PC-3 (cell line): ENCODE measurements at regions not wholly inside any gene's neighbourhood (a gene's known extent, or its start where the extent isn't known, plus 50 kb on each side); places are given as distances from the start of the nearest gene placed in this dataset.

ENCODE experiments used
- ATAC-seq: fragments of 200-7000 bp; cut with Tn5 transposase; 2 replicates; pipeline ENCODE4 v1.9.1; 2020; ENCODE audit warnings: mild to moderate bottlenecking, moderate library complexity
- BruUV-seq: library from RNA; stranded (reverse); fragments of 400-500 nt; replicated peaks from 2 replicates; lab custom pipeline; 2021; lab: Mats Ljungman, UMichigan
- CTCF ChIA-PET: fragments of 300-600 bp; sonication (Branson Sonifier 250); formaldehyde crosslinking; loops from one replicate; lab custom pipeline; 2022; ENCODE audit warnings: antibody characterized with exemption; lab: Charles Lee
- POLR2A ChIA-PET: fragments of 300-600 bp; sonication (Branson Sonifier 250); formaldehyde crosslinking; loops from one replicate; lab custom pipeline; 2022; ENCODE audit warnings: antibody characterized with exemption; ENCODE audit not compliant: unreplicated experiment; lab: Charles Lee
- DNase-seq: peaks from one replicate; pipeline ENCODE4 v3.0.0-alpha.2; 2015
- H2AFZ ChIP-seq: fragments of 300-600 bp; sonication (generic); 2 replicates; pipeline ENCODE4 v1.6.0; 2016; ENCODE audit warnings: antibody characterized with exemption, low read length
- H3F3A ChIP-seq: fragments of 300-600 bp; sonication (generic); one replicate; pipeline ENCODE4 v1.6.0; 2017; ENCODE audit warnings: antibody characterized with exemption, low read length, control low read depth, mild to moderate bottlenecking; ENCODE audit not compliant: unreplicated experiment
- H3K27ac ChIP-seq: fragments of 300-600 bp; sonication (generic); 2 replicates; pipeline ENCODE4 v1.5.1; 2016; ENCODE audit warnings: mild to moderate bottlenecking, low read length
- H3K27me3 ChIP-seq: fragments of 300-600 bp; sonication (generic); 2 replicates; pipeline ENCODE4 v1.6.1; 2016; ENCODE audit warnings: low read length, mixed read lengths
- H3K36me3 ChIP-seq: fragments of 300-600 bp; sonication (generic); 2 replicates; pipeline ENCODE4 v1.6.1; 2016; ENCODE audit warnings: low read depth, mixed run types, low read length, mixed read lengths
- H3K4me1 ChIP-seq: fragments of 300-600 bp; sonication (generic); 2 replicates; pipeline ENCODE4 v1.5.1; 2016; ENCODE audit warnings: low read length; ENCODE audit not compliant: insufficient read depth
- H3K4me2 ChIP-seq: fragments of 300-600 bp; sonication (generic); 2 replicates; pipeline ENCODE4 v1.6.0; 2016; ENCODE audit warnings: low read length
- H3K4me3 ChIP-seq: fragments of 300-600 bp; sonication (generic); 2 replicates; pipeline ENCODE4 v1.5.1; 2016; ENCODE audit warnings: mild to moderate bottlenecking, low read length, mixed read lengths
- H3K79me2 ChIP-seq: fragments of 300-600 bp; sonication (generic); 2 replicates; pipeline ENCODE4 v1.6.1; 2017; ENCODE audit warnings: low read length, mixed read lengths
- H3K9ac ChIP-seq: fragments of 300-600 bp; sonication (generic); 2 replicates; pipeline ENCODE4 v1.6.0; 2016; ENCODE audit warnings: mild to moderate bottlenecking, low read length
- H3K9me2 ChIP-seq: fragments of 300-600 bp; sonication (generic); replicated peaks from 2 replicates; pipeline ENCODE4 v1.6.1; 2016; ENCODE audit warnings: mixed run types, low read length, mixed read lengths
- H3K9me3 ChIP-seq: fragments of 300-600 bp; sonication (generic); 2 replicates; pipeline ENCODE4 v1.6.1; 2016; ENCODE audit warnings: low read length, mixed read lengths
- H4K20me1 ChIP-seq: fragments of 300-600 bp; sonication (generic); 2 replicates; pipeline ENCODE4 v1.6.1; 2016; ENCODE audit warnings: low read length, mixed read lengths
- CTCF ChIP-seq: fragments of 300-600 bp; sonication (generic); conservative IDR thresholded peaks from 2 replicates; pipeline ENCODE4 v1.5.1; 2017; ENCODE audit warnings: antibody characterized with exemption, low read depth, mild to moderate bottlenecking, low read length
- EZH2 ChIP-seq: fragments of 300-600 bp; sonication (generic); IDR thresholded peaks from one replicate; pipeline ENCODE4 v1.6.1; 2017; ENCODE audit warnings: antibody characterized with exemption, mild to moderate bottlenecking, low read length; ENCODE audit not compliant: unreplicated experiment
- EZH2phosphoT487 ChIP-seq: fragments of 300-600 bp; sonication (generic); IDR thresholded peaks from 2 replicates; pipeline ENCODE4 v1.6.1; 2018; ENCODE audit warnings: mild to moderate bottlenecking, antibody characterized with exemption, low read length, borderline replicate concordance
- intact Hi-C: fragments of 100-400 bp; cut with micrococcal nuclease; formaldehyde crosslinking; loops from 2 replicates; pipeline ENCODE4 v1.9.0; 2023

DNA sequence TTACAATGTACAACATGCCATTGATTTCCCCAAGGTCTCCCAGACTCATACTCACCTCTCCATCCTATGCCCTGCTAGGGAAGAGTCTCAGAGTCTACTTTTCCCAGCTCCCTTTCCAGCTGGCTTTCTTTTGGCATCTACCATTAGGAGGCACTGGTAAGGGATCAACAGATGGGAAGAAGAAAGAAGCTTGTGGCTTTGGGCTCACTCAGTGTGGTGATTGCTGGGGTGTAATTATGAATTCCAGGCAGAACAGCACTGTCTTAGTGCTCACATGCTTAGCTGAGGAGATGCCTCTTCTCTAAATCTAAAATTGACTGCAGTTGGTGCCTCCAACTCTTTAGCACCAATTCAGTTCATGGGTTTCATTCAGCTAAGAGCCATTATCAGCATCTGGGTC lies 330.0 kb downstream of the PSAT1 start:
- BruUV-seq, result no TSS peak

GRCh38 chr9:78630966-78631365 lies 334.0 kb downstream of the PSAT1 start:
- Histone ChIP-seq H3K79me2 (no peaks in the 10 kb centered on the region), H3K4me2 (no peak overlapping the region), H3K4me1 (peaks cover 5% of the 10 kb centered on the region; the same call in 1 of the 2 replicates), H4K20me1 (no peaks in the 10 kb centered on the region), H3K27ac (no peak overlapping the region), H3K9me3 (no peaks in the 10 kb centered on the region), H3K36me3 (no peaks in the 10 kb centered on the region), H3K4me3 (no peak overlapping the region), H3F3A (no peaks in the 10 kb centered on the region), H3K9ac (no peak overlapping the region), H2AFZ (no peak overlapping the region), H3K9me2 (no peaks in the 10 kb centered on the region), H3K27me3 (no peaks in the 10 kb centered on the region)
- intact Hi-C loops, result no loop called here
- no TSS peak for BruUV-seq
- POLR2A ChIA-PET, result no interaction called here
- no peak for DNase-seq
- CTCF ChIA-PET, result no interaction called here
- TF ChIP-seq EZH2phosphoT487 (no peak), EZH2 (no peak)
- no peak for ATAC-seq

More for the DNA sequence above, 330.0 kb downstream of the PSAT1 start:
- H3K9me2 ChIP-seq, result no peaks in the 10 kb centered on the region
- H3K4me2 ChIP-seq, result no peak overlapping the region
- no peaks in the 10 kb centered on the region for H3K27me3 ChIP-seq
- ChIA-PET CTCF (no interaction called here), POLR2A (no interaction called here)
- no peaks in the 10 kb centered on the region for H3K79me2 ChIP-seq
- H3K4me3 ChIP-seq, result no peak overlapping the region
- no peaks in the 10 kb centered on the region for H3K36me3 ChIP-seq
- no peak for ATAC-seq
- no peaks in the 10 kb centered on the region for H4K20me1 ChIP-seq
- no peak for TF ChIP-seq CTCF
- no peak for TF ChIP-seq EZH2
- TF ChIP-seq EZH2phosphoT487, result no peak
- no peak overlapping the region for H3K27ac ChIP-seq
- intact Hi-C loops, result no loop called here
- H3F3A ChIP-seq, result no peaks in the 10 kb centered on the region
- H3K9me3 ChIP-seq, result no peaks in the 10 kb centered on the region
- H3K4me1 ChIP-seq, result peaks cover 5% of the 10 kb centered on the region; the same call in 1 of the 2 replicates
- no peak overlapping the region for H3K9ac ChIP-seq
- no peak for DNase-seq
- H2AFZ ChIP-seq, result no peak overlapping the region

- Histone ChIP-seq H3K9ac (no peak overlapping the region), H3K4me1 (no peaks in the 10 kb centered on the region), H2AFZ (no peak overlapping the region), H3F3A (no peaks in the 10 kb centered on the region), H3K9me3 (no peaks in the 10 kb centered on the region), H4K20me1 (no peaks in the 10 kb centered on the region), H3K36me3 (no peaks in the 10 kb centered on the region), H3K27ac (no peak overlapping the region), H3K4me3 (no peak overlapping the region), H3K79me2 (no peaks in the 10 kb centered on the region), H3K4me2 (no peak overlapping the region), H3K27me3 (no peaks in the 10 kb centered on the region), H3K9me2 (no peaks in the 10 kb centered on the region)
- ChIA-PET POLR2A (no interaction called here), CTCF (no interaction called here)
- DNase-seq (no peak), ATAC-seq (no peak)
- no TSS peak for BruUV-seq
- no peak for TF ChIP-seq EZH2
- intact Hi-C loops, result no loop called here
Observed at GRCh38 chr9:78640728-78641127, 343.8 kb downstream of the PSAT1 start.

DNA sequence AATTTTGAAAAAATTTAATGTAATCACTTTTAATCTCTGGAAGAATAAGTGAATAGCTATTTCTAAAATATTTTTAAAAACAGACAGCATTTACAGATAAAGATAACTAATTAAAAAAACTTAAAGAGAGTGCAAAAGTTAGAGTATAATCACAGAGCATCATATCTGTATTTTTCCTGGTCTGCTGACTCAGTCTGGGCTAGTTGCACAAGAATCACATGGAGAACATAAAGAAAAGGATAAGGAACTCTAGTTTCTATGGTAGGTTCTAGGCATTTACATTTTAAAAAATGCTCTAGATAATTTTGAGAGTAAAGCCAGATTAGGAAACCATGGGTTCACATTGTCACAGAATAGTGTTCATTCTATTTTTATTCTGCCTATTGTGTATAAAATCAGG lies 347.4 kb downstream of the PSAT1 start:
- DNase-seq, result no peak
- intact Hi-C loops, result no loop called here
- TF ChIP-seq CTCF (no peak), EZH2 (no peak), EZH2phosphoT487 (no peak)
- Histone ChIP-seq H3K4me1 (no peaks in the 10 kb centered on the region), H3K4me3 (no peak overlapping the region), H4K20me1 (no peaks in the 10 kb centered on the region), H3K9ac (no peak overlapping the region), H3K9me2 (no peaks in the 10 kb centered on the region), H3K9me3 (no peaks in the 10 kb centered on the region), H3K79me2 (no peaks in the 10 kb centered on the region), H3K27ac (no peak overlapping the region), H2AFZ (no peak overlapping the region), H3K36me3 (no peaks in the 10 kb centered on the region), H3K4me2 (no peak overlapping the region), H3K27me3 (no peaks in the 10 kb centered on the region), H3F3A (no peaks in the 10 kb centered on the region)
- CTCF ChIA-PET, result no interaction called here
- no peak for ATAC-seq
- POLR2A ChIA-PET, result no interaction called here
- no TSS peak for BruUV-seq
